Right atrium auricular region (tissue), 2 donors: ENCODE measurements at regions not wholly inside any gene's neighbourhood (a gene's known extent, or its start where the extent isn't known, plus 50 kb on each side); places are given as distances from the start of the nearest gene placed in this dataset.
A peak's percentile ranks its signal among the peaks of the same experiment; 100 is the strongest.
"Not testable (repeated sequence)": the region's sequence is repeated elsewhere in the genome, so short reads cannot be mapped to it uniquely, and the experiment has no call there.

ENCODE experiments used
- DNase-seq: peaks from one replicate; pipeline ENCODE4 v3.0.0-alpha.2; 2019; ENCODE audit warnings: low spot score
- H3K27ac ChIP-seq, 2 donors: fragments of 200-600 bp; sonication (generic); 1 replicate in 1 of 2; 2 replicates in 1 of 2; pipeline ENCODE4 v1.5.1; 2016 to 2019
- H3K27me3 ChIP-seq, 2 donors: fragments of 200-600 bp; sonication (generic); one replicate each; pipeline versions ENCODE4 v1.5.1 to v1.6.0; 2017 to 2019
- H3K36me3 ChIP-seq: fragments of 200-600 bp; sonication (generic); one replicate; pipeline ENCODE4 v1.5.1; 2016
- H3K4me1 ChIP-seq, 2 donors: fragments of 200-600 bp; sonication (generic); one replicate each; pipeline versions ENCODE4 v1.5.1 to v1.6.0; 2017 to 2019
- H3K4me3 ChIP-seq, 2 donors: fragments of 200-600 bp; sonication (generic); 1 replicate in 1 of 2; 2 replicates in 1 of 2; pipeline ENCODE4 v1.5.1; 2017 to 2019; ENCODE audit warnings: mild to moderate bottlenecking in 1 of 2, moderate library complexity in 1 of 2
- H3K9me3 ChIP-seq, 2 donors: fragments of 200-600 bp; sonication (generic); one replicate each; pipeline ENCODE4 v1.5.1; 2019
- CTCF ChIP-seq, 2 donors: fragments of 200-600 bp; sonication (generic); IDR thresholded peaks; one replicate each; pipeline ENCODE4 v1.5.1; 2019; ENCODE audit warnings: antibody characterized with exemption in 2 of 2

GRCh38 chr10:23656735-23657134 is 217.9 kb downstream of the OTUD1 start:
- Histone ChIP-seq H3K4me1 (no peaks in the 10 kb centered on the region), H3K36me3 (no peaks in the 10 kb centered on the region), H3K4me3 (no peak overlapping the region), H3K9me3 (no peaks in the 10 kb centered on the region), H3K27me3 (no peaks in the 10 kb centered on the region), H3K27ac (no peak overlapping the region)
- no peak for DNase-seq
- TF ChIP-seq CTCF (IDR thresholded peaks at IDR 0.05) = peak in 1 of 2 donors; percentile 48

GRCh38 chr10:23657677-23658076 is 218.8 kb downstream of the OTUD1 start:
- Histone ChIP-seq H3K27ac (no peak overlapping the region), H3K4me3 (no peak overlapping the region), H3K36me3 (no peaks in the 10 kb centered on the region), H3K4me1 (no peaks in the 10 kb centered on the region), H3K27me3 (no peaks in the 10 kb centered on the region), H3K9me3 (no peaks in the 10 kb centered on the region)
- TF ChIP-seq CTCF (IDR thresholded peaks at IDR 0.05) = no peak
- no peak for DNase-seq

- H3K27ac ChIP-seq, H3K4me3 ChIP-seq, H3K9me3 ChIP-seq, DNase-seq, H3K4me1 ChIP-seq, H3K27me3 ChIP-seq, H3K36me3 ChIP-seq: not testable (repeated sequence)
Measured at GRCh38 chr10:23671866-23672265, 233.0 kb downstream of the OTUD1 start.

- no peaks in the 10 kb centered on the region for H3K27me3 ChIP-seq
- no peaks in the 10 kb centered on the region for H3K4me1 ChIP-seq
- H3K9me3 ChIP-seq = peaks cover 0 to 5% of the 10 kb centered on the region in 2 donors
Measured at GRCh38 chr10:23675585-23675984, 236.7 kb downstream of the OTUD1 start.

GRCh38 chr10:23676296-23676695 is 237.4 kb downstream of the OTUD1 start:
- Histone ChIP-seq H3K4me1 (no peaks in the 10 kb centered on the region), H3K27me3 (no peaks in the 10 kb centered on the region)
- no peak for TF ChIP-seq CTCF (IDR thresholded peaks at IDR 0.05)

More at GRCh38 chr10:23675585-23675984, 236.7 kb downstream of the OTUD1 start:
- TF ChIP-seq CTCF (IDR thresholded peaks at IDR 0.05) = no peak
- no peaks in the 10 kb centered on the region for H3K36me3 ChIP-seq
- no peak overlapping the region for H3K4me3 ChIP-seq
- DNase-seq = no peak
- no peak overlapping the region for H3K27ac ChIP-seq

GRCh38 chr10:23686722-23687121 is 247.8 kb downstream of the OTUD1 start:
- Histone ChIP-seq H3K27ac (no peak overlapping the region), H3K27me3 (no peaks in the 10 kb centered on the region), H3K36me3 (no peaks in the 10 kb centered on the region), H3K4me1 (no peaks in the 10 kb centered on the region), H3K9me3 (no peaks in the 10 kb centered on the region), H3K4me3 (no peak overlapping the region)
- no peak for DNase-seq
- TF ChIP-seq CTCF (IDR thresholded peaks at IDR 0.05) = no peak

More at GRCh38 chr10:23676296-23676695, 237.4 kb downstream of the OTUD1 start:
- no peaks in the 10 kb centered on the region for H3K36me3 ChIP-seq
- peaks cover 0 to 5% of the 10 kb centered on the region in 2 donors for H3K9me3 ChIP-seq
- DNase-seq = no peak
- H3K27ac ChIP-seq = no peak overlapping the region
- no peak overlapping the region for H3K4me3 ChIP-seq
